ENCODE measurements at regions not wholly inside any gene's neighbourhood (a gene's known extent, or its start where the extent isn't known, plus 50 kb on each side); places are given as distances from the start of the nearest gene placed in this dataset.
"Not testable (repeated sequence)": the region's sequence is repeated elsewhere in the genome, so short reads cannot be mapped to it uniquely, and the experiment has no call there.

- DNase-seq (ENCODE audit: low read depth) = no peak
Observed at GRCh38 chr6:165782812-165783211, 119.8 kb upstream of the PDE10A start.

GRCh38 chr6:165782134-165782533, 119.1 kb upstream of the PDE10A start:
- DNase-seq (ENCODE audit: low read depth) = no peak

- DNase-seq (ENCODE audit: low read depth) = no peak
Observed at GRCh38 chr6:165777680-165778079, 114.6 kb upstream of the PDE10A start.

DNA sequence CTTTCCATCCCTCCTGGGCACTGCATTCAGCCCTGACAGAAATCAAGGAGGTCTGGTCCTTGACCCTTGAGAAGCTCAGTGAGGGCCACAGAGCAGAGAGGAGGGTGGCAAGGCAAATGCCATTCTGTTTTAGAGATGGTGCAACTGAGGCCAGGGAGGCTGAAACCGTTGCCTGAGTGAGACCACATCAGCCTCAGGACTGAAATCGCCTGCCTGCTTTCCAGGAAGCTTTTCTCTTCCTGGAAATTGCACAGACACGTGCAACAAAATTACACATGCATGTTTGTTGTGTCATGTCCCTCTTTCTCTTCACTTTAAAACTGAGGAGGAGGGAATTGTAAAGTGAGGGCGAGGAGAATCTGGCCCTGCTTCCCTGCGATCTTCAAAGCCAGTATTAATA, 113.7 kb upstream of the PDE10A start:
- DNase-seq (ENCODE audit: low read depth) = no peak

DNA sequence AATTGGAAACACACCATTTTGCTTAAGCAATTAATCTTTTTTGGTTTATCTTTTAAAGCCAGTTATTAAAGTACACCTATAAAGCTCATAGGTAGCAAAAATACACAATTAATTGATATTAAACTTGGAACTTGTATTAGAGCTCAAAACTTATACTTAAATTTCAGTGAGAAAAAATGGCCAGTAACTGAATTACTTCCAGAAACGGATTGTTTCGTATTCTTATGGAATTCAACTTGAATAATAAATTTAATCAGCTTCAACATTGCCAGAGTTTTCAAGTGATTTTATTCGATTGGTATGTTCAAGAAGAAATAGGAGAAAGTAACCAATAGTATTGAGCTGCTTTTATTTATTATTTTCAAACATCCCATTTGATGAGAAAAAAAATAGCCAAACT, 112.7 kb upstream of the PDE10A start:
- DNase-seq (ENCODE audit: low read depth) = no peak

DNA sequence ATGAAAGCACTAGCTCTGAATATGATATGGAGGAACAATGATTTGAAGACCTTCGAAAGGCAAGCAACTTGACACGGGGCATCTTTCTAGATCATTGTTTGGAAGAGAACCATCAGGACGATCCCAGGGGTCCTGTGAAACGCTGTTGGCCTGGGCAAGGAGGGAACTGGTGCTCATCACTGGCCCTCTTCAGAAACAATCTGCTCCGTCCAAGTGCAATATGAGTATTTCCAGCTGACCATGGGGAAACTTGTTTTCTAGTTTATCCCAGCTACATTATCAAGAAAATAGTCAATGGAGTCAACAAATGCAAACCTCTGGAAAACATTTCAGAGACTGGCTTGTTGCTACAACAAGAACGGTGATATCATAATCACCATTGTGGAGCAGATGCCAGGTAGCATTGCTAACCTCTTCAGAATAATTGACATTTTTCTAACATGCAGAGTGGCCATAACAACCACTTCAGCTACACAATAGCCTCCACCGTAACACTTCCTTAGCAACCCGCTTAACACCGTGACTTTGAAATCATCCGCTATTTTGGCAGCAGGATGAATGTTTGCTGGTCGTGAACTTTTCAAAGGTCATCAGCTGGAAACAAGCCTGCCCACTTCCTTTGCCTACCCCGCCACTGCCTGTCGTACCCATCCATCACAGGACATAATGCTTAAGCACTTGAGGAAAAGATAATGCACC, 112.0 kb upstream of the PDE10A start:
- DNase-seq (ENCODE audit: low read depth) = no peak

GRCh38 chr6:165770397-165771082, 107.5 kb upstream of the PDE10A start:
- no peak for DNase-seq (ENCODE audit: low read depth)

- DNase-seq (ENCODE audit: low read depth) = no peak
Observed at GRCh38 chr6:165769884-165770283, 106.8 kb upstream of the PDE10A start.

GRCh38 chr6:165769401-165769800, 106.4 kb upstream of the PDE10A start:
- DNase-seq (ENCODE audit: low read depth) = no peak

- no peak for DNase-seq (ENCODE audit: low read depth)
Observed at GRCh38 chr6:165768961-165769360, 105.9 kb upstream of the PDE10A start.

DNA sequence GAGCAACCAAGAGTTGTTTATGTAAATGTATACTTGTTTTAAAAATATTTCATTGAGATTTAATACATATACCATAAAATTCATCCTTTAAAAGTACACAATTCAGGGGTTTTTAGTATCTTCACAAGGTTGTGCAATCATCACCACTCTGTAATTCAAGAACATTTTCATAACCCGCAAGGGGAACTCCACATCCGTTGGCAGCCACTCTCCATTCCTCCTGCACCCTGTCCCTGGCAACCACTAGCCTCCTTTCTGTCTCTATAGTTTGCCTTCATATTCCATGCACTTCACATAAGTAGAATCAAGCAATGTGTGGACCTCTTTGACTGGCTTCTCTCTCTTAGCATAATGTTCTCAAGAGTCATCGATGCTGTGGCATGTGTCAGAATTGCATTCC, 104.2 kb upstream of the PDE10A start:
- DNase-seq (ENCODE audit: low read depth) = no peak

DNA sequence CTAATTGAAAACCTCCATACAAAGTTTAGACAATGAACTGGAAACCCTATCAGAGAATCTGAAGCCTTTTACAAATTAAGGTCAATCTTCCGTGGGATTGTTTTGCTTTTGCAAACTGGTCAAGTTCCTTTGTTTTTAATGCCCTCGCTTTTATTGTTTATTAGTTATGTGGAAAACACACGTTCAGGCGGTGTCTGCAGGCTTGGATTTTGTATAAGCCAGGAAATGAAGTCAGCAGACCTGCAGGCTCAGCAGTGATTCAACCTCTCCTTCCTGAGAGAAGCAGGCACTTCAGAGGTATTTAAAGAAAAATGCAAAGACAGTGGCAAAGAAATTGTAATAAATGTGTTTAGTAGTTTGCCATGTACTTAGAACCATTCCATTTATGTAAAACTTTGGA, 103.4 kb upstream of the PDE10A start:
- DNase-seq (ENCODE audit: low read depth) = no peak

DNA sequence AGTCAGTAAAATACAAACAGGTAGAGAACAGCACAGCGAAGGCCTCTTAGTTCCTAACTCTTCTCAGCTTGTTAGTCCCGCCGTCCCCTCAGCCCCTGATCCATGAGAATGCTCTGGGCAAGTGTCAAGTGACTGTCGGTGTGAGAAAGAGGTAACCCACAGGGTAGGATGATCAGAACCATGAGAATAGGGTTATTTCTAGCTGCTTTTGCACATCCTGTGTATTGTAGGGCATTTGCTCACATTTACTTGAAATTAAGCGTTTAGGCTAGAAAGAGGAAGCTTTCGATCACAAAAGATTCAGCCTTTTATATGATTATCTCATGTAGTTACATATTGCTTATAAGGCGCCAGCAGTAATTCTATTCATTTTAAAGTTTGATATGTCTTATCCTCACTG, 103.0 kb upstream of the PDE10A start:
- DNase-seq (ENCODE audit: low read depth) = no peak

DNA sequence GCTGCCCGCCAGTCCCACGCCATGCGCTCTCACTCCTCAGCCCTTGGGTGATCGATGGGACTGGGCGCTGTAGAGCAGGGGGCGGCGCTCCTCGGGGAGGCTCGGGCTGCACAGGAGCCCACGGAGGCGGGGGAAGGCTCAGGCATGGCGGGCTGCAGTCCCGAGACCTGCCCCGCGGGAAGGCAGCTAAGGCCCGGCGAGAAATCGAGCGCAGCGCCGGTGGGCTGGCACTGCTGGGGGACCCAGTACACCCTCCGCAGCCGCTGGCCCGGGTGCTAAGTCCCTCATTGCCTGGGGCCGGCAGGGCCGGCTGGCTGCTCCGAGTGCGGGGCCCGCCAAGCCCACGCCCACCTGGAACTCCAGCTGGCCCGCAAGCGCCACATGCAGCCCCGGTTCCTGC, 102.2 kb upstream of the PDE10A start:
- DNase-seq (ENCODE audit: low read depth) = not testable (repeated sequence)

DNA sequence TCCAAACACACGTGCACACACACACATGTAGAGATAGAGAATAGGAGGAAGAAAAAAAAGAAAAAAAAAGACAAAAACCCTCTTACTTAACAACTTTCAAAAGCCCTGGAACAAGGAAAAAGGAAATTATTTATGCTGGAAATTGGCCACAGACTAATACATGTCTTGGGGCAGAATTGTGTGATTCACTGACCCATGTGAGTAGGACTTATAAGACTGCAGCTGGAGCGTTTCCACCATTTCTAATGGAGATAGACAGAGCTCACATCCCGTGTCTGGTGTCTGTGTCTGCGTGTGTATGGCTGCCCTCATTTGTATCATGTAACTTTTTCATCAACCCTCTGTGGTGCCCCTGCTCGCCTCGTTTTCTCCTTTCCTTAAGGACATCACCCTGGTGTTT, 99.8 kb upstream of the PDE10A start:
- no peak for DNase-seq (ENCODE audit: low read depth)

GRCh38 chr6:165762125-165762524, 99.1 kb upstream of the PDE10A start:
- no peak for DNase-seq (ENCODE audit: low read depth)

DNA sequence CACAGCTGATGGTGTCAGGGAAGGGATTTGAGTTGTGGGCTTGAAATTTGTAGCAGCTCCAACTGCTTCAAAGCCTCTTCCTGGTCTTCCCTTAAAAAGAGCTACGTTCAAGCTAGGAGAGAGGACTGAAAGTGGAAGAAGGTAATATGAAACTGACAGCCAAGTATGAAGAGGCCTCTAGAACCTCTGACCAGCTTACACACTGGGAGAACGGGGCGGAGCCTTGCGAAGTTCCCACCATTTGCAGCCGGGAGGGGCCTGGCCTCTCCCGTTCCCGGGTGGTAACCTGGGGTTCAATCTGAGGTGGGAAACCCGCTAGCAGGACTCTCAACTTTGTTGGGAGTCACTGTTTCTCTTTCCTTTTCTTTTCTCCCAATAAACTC, 97.8 kb upstream of the PDE10A start:
- DNase-seq (ENCODE audit: low read depth) = no peak

DNA sequence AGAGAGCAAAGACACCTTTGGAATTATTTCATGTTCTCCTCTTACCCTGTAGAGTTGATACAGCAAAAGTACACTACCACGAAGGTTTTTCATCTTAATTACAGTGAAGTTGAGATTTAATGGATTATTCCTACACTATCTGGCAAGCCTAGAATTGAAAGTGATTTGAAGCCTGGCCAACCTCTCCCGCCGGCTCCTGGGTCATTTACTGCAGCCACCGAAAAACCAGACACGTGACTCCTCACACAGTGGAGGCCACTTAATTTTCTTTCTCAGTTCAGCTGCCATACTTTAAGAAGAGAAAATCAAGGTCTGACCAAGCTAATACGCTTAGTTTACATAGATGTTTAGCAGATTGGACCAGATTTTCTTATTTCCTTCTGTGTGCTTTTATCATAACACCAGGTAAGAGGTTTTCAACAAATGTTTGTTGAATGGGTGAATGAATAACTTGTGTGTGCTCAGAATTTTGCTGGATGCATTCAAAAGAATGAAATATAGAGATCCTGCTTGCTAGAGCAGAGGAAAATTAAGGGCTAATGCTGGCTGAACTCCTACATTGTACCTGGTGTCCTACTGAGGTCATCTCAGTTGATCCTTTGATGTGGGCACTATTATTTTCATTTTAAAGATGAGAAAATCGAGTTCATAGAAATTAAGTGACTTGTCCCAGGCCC, 97.2 kb upstream of the PDE10A start:
- DNase-seq (ENCODE audit: low read depth) = no peak

- DNase-seq (ENCODE audit: low read depth) = no peak
Observed at GRCh38 chr6:165758441-165758840, 95.4 kb upstream of the PDE10A start.

- DNase-seq (ENCODE audit: low read depth) = no peak
Observed at GRCh38 chr6:165755583-165755982, 92.5 kb upstream of the PDE10A start.

- DNase-seq (ENCODE audit: low read depth) = no peak
Observed at GRCh38 chr6:165753506-165753905, 90.5 kb upstream of the PDE10A start.

DNA sequence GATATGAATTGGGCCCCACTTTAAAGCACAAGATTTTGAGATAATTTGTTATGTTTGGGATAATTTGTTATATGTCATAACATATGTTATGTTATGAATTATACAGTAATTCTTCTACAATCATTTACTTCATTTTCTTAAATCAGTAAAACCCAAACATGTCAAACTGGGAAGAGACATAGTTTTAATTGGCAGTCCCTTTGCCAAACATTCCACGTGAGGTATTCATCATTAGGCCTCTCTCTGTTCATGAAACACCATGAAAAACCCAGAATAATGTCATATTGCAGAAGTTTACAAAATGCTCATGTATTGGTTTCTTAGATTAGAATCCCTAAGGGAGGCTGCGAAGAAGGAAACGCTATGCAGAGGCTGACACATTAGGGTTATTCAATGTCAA, 89.4 kb upstream of the PDE10A start:
- DNase-seq (ENCODE audit: low read depth) = no peak

GRCh38 chr6:165751486-165751885, 88.4 kb upstream of the PDE10A start:
- DNase-seq (ENCODE audit: low read depth) = no peak

DNA sequence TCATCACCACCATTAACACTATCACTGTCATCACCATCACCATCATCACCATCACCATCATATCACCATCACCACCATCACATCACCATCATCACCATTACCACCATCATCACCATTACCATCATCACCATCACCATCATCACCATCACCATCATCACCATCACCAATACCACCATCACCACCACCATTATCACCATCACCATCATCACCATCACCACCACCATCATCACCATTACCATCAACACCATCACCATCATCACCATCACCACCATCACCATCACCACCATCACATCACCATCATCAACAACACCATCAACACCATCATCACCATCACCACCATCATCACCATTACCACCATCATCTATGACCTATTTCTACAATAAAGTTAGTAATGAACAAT, 86.1 kb upstream of the PDE10A start:
- DNase-seq (ENCODE audit: low read depth) = no peak
